ENCODE measurements at regions not wholly inside any gene's neighbourhood (a gene's known extent, or its start where the extent isn't known, plus 50 kb on each side); places are given as distances from the start of the nearest gene placed in this dataset.

- H3K27ac ChIP-seq (ENCODE audit: low read depth in 2 of 2, low read length in 1 of 2) = no peak overlapping the region
- CTCF ChIA-PET = interaction anchor here (0.7 kb wide), 1 partner anchor 595 kb away, joined by 3 read pairs; no protein-coding TSS in a partner anchor
Measured at GRCh38 chr5:61649971-61650370, 317.9 kb downstream of the ZSWIM6 start.

GRCh38 chr5:61650661-61651060, 318.6 kb downstream of the ZSWIM6 start:
- 77% methylated on average over 2 of the region's 2 CpGs for WGBS (ENCODE audit: low lambda C conversion rate)
- DNase-seq = no peak
- no peaks in the 10 kb centered on the region for H3K9me2 ChIP-seq
- H3K4me1 ChIP-seq (ENCODE audit: control insufficient read depth in 1 of 2, insufficient read depth in 2 of 2, low read depth in 1 of 2, low read length in 1 of 2) = no peaks in the 10 kb centered on the region
- H2AFZ ChIP-seq (ENCODE audit: low read depth) = no peak overlapping the region
- peaks cover 10% of the 10 kb centered on the region; the same call in 1 of the 2 replicates for H3K27me3 ChIP-seq (ENCODE audit: insufficient read depth)
- no peaks in the 10 kb centered on the region for H3K9me3 ChIP-seq
- H3F3A ChIP-seq (replicated peaks; ENCODE audit: insufficient read depth) = no peaks in the 10 kb centered on the region
- no peak overlapping the region for H3K4me3 ChIP-seq (ENCODE audit: low read depth in 2 of 2, low read length in 1 of 2)
- POLR2A ChIA-PET = no interaction called here
- H3K27ac ChIP-seq (ENCODE audit: low read depth in 2 of 2, low read length in 1 of 2) = no peak overlapping the region
- H3K9ac ChIP-seq = no peak overlapping the region
- no peaks in the 10 kb centered on the region for H3K36me3 ChIP-seq (replicated peaks in 1 of 2; ENCODE audit: control insufficient read depth in 1 of 2, insufficient read depth in 2 of 2, low read length in 1 of 2)
- H4K20me1 ChIP-seq (ENCODE audit: insufficient read depth) = no peaks in the 10 kb centered on the region
- no peaks in the 10 kb centered on the region for H3K79me2 ChIP-seq (ENCODE audit: insufficient read depth)
- CTCF ChIA-PET = interaction anchor here (0.7 kb wide), 1 partner anchor 595 kb away, joined by 3 read pairs; no protein-coding TSS in a partner anchor
- TF ChIP-seq EZH2phosphoT487 (IDR thresholded peaks at IDR 0.05; ENCODE audit: borderline replicate concordance, low read depth) (no peak), FOXJ3 (CRISPR knock-in tag; IDR thresholded peaks at IDR 0.05) (no peak), RFX5 (IDR thresholded peaks at IDR 0.05; ENCODE audit: low read length) (no peak), TEAD4 (IDR thresholded peaks at IDR 0.05; ENCODE audit: borderline replicate concordance, insufficient read depth) (no peak), USF2 (IDR thresholded peaks at IDR 0.05; ENCODE audit: borderline replicate concordance, low read depth, low read length) (no peak), RXRA (IDR thresholded peaks at IDR 0.05; ENCODE audit: borderline replicate concordance, low read depth) (no peak), JUND (IDR thresholded peaks at IDR 0.05) (no peak), FOXM1 (IDR thresholded peaks at IDR 0.05; ENCODE audit: low read depth) (no peak), CHD2 (IDR thresholded peaks at IDR 0.05; ENCODE audit: low read length, partially characterized antibody) (no peak)
- no peak overlapping the region for H3K4me2 ChIP-seq

More at GRCh38 chr5:61649971-61650370, 317.9 kb downstream of the ZSWIM6 start:
- POLR2A ChIA-PET = no interaction called here
- no peaks in the 10 kb centered on the region for H3K79me2 ChIP-seq (ENCODE audit: insufficient read depth)
- TF ChIP-seq NFIC (IDR thresholded peaks at IDR 0.05; ENCODE audit: borderline replicate concordance) = no peak
- TF ChIP-seq USF1 (IDR thresholded peaks at IDR 0.05; ENCODE audit: borderline replicate concordance, low read depth) = no peak
- TF ChIP-seq IRF3 (IDR thresholded peaks at IDR 0.05; ENCODE audit: low read depth, low read length) = no peak
- no peak for TF ChIP-seq CHD2 (IDR thresholded peaks at IDR 0.05; ENCODE audit: low read length, partially characterized antibody)
- no peak for TF ChIP-seq FOSL2 (IDR thresholded peaks at IDR 0.05; ENCODE audit: borderline replicate concordance, low read depth)
- no peak for TF ChIP-seq SIN3A (IDR thresholded peaks at IDR 0.05; ENCODE audit: borderline replicate concordance, low read depth, low read length)
- TF ChIP-seq NRF1 (IDR thresholded peaks at IDR 0.05; ENCODE audit: low read depth, low read length) = no peak
- no peak for TF ChIP-seq GABPA (IDR thresholded peaks at IDR 0.05; ENCODE audit: low read depth)
- TF ChIP-seq PBX3 (IDR thresholded peaks at IDR 0.05) = no peak
- no peak for TF ChIP-seq SMC3 (IDR thresholded peaks at IDR 0.05; ENCODE audit: low read depth, low read length)
- no peak for TF ChIP-seq ELF1 (IDR thresholded peaks at IDR 0.05)
- TF ChIP-seq POLR2AphosphoS5 (IDR thresholded peaks at IDR 0.05; ENCODE audit: low read depth, low read length) = no peak
- no peak for TF ChIP-seq YY1 (IDR thresholded peaks at IDR 0.05; ENCODE audit: low read depth)
- no peak for TF ChIP-seq RAD21 (IDR thresholded peaks at IDR 0.05; ENCODE audit: low read length)
- TF ChIP-seq EP300 (IDR thresholded peaks at IDR 0.05; ENCODE audit: borderline replicate concordance in 1 of 2, low read depth in 1 of 2, low read length in 1 of 2) = no peak
- no peak for TF ChIP-seq MEF2A (IDR thresholded peaks at IDR 0.05; ENCODE audit: borderline replicate concordance, low read depth)
- TF ChIP-seq RFX5 (IDR thresholded peaks at IDR 0.05; ENCODE audit: low read length) = no peak
- no peak for TF ChIP-seq FOXM1 (IDR thresholded peaks at IDR 0.05; ENCODE audit: low read depth)
- no peak for TF ChIP-seq FOXJ3 (CRISPR knock-in tag; IDR thresholded peaks at IDR 0.05)
- H2AFZ ChIP-seq (ENCODE audit: low read depth) = no peak overlapping the region
- H3K9me3 ChIP-seq = no peaks in the 10 kb centered on the region
- H3K27me3 ChIP-seq (ENCODE audit: insufficient read depth) = peaks cover 10% of the 10 kb centered on the region; the same call in 1 of the 2 replicates
- no peak overlapping the region for H3K4me3 ChIP-seq (ENCODE audit: low read depth in 2 of 2, low read length in 1 of 2)
- no peaks in the 10 kb centered on the region for H3F3A ChIP-seq (replicated peaks; ENCODE audit: insufficient read depth)
- H3K9ac ChIP-seq = no peak overlapping the region
- H3K4me2 ChIP-seq = no peak overlapping the region
- no peaks in the 10 kb centered on the region for H3K4me1 ChIP-seq (ENCODE audit: control insufficient read depth in 1 of 2, insufficient read depth in 2 of 2, low read depth in 1 of 2, low read length in 1 of 2)
- 72% methylated on average over 5 of the region's 5 CpGs for WGBS (ENCODE audit: low lambda C conversion rate)
- H3K9me2 ChIP-seq = no peaks in the 10 kb centered on the region
- DNase-seq = no peak
- H4K20me1 ChIP-seq (ENCODE audit: insufficient read depth) = no peaks in the 10 kb centered on the region
- no peaks in the 10 kb centered on the region for H3K36me3 ChIP-seq (replicated peaks in 1 of 2; ENCODE audit: control insufficient read depth in 1 of 2, insufficient read depth in 2 of 2, low read length in 1 of 2)
